NB4 (cell line): ENCODE measurements at regions not wholly inside any gene's neighbourhood (a gene's known extent, or its start where the extent isn't known, plus 50 kb on each side); places are given as distances from the start of the nearest gene placed in this dataset.

Experiments used
- DNase-seq: peaks from one replicate; pipeline ENCODE4 v3.0.0; 2010; ENCODE audit warnings: low read depth
- H3K4me3 ChIP-seq: one replicate; pipeline ENCODE4 v1.5.1; 2011; ENCODE audit warnings: mild to moderate bottlenecking, low read depth, low read length, moderate library complexity
- CTCF ChIP-seq: IDR thresholded peaks from one replicate; pipeline ENCODE4 v1.5.1; 2012; ENCODE audit warnings: low read depth, low read length
- MAX ChIP-seq: IDR thresholded peaks from 2 replicates; pipeline ENCODE4 v1.6.1; 2011; ENCODE audit warnings: low read depth, low read length
- MYC ChIP-seq: IDR thresholded peaks from 2 replicates; pipeline ENCODE4 v1.6.1; 2011; ENCODE audit warnings: low read depth, low read length
- POLR2A ChIP-seq: IDR thresholded peaks from 2 replicates; pipeline ENCODE4 v1.6.1; 2011; ENCODE audit warnings: mild to moderate bottlenecking; ENCODE audit not compliant: insufficient read length; ENCODE audit errors: extremely low read depth

DNA sequence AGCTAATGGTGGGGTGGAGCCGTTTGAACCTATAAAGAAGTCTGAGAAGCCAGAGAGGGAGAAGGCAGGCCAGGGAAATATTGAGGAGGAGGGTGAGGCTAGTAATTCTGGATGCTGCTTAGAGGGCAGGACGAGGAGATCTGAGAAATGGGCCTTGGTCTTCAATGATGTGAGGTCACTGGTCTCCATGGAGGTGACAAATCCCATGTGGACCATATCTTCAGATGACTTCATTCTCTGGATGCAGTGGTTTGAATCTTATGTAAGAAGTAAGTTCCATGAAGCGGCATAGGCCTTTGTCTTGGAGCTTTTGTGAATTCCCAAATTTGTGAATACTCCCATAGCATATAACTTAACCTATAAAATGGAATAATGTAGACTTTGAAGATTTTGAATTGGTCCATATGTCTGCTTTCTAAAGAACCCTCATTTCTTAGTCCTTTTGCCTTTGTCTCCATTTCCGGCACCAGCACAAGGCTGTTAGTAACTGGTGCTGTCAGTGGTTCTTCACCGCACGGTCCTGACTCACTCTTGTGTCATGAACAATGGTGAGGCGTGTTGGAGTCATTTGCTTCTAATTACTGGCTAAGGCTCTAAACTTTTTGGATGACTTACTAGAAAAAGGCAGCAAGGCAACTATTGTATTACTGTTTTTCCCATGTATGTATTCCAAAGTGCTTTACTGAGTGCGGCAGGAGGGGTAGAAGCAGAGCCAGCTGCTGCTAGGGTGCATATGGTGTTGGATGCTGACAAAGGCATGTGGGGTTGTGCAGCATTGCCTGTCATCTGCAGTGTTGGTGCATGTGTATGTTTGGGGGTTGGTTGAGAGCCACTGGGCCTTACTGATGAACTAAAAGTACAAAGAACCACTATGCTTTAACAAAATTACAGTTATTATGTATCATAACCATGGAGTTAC lies 279.3 kb upstream of the C2CD4B start:
- no peak for DNase-seq
- TF ChIP-seq MAX (no peak), POLR2A (no peak), MYC (no peak), CTCF (no peak)
- H3K4me3 ChIP-seq = no peak overlapping the region

DNA sequence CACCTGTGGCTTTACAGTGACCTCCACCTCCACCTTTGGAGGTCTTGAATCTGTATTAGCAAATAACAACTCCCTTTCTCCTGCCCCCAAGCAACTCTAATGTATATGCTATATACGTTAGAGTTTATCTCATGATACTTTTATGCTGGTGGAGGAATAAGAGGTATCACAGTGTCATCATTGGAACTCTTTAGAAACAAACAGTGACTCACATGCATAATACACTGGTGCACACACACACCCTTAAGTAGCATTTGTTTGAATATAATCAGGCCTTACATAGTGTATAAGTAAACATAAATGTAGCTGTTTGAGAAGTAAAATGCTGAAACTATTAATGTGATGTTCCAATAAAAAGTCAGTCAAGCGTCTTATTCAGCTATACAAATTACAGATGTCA lies 280.2 kb upstream of the C2CD4B start:
- no peak for DNase-seq
- H3K4me3 ChIP-seq = no peak overlapping the region
- TF ChIP-seq POLR2A = no peak
- no peak for TF ChIP-seq CTCF
- TF ChIP-seq MYC = no peak
- TF ChIP-seq MAX = no peak

- DNase-seq = no peak
- TF ChIP-seq CTCF (no peak), MAX (no peak), POLR2A (no peak), MYC (no peak)
- H3K4me3 ChIP-seq = no peak overlapping the region
Measured at GRCh38 chr15:62446984-62447383, 281.9 kb upstream of the C2CD4B start.

DNA sequence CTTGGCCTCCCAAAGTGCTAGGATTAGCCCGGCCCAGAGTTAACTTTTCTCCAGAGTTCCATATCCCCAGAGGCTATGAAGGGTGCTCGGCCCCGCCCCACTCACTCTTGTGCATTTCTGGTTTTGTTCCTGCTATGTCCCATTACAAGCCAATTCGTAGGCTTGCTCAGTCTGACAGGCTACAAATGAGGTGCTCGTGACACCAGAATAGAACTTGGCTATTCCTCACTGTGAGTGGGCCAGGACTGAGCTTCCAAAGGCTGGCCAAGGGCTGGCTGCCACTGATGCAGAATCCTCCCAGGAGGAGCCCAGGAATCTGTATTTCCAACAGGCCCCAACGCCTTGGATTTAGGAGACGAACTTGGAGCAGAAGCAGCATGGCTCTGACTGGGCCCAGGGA lies 282.7 kb upstream of the C2CD4B start:
- DNase-seq = no peak
- TF ChIP-seq MYC (no peak), CTCF (no peak), MAX (no peak), POLR2A (no peak)
- no peak overlapping the region for H3K4me3 ChIP-seq

DNA sequence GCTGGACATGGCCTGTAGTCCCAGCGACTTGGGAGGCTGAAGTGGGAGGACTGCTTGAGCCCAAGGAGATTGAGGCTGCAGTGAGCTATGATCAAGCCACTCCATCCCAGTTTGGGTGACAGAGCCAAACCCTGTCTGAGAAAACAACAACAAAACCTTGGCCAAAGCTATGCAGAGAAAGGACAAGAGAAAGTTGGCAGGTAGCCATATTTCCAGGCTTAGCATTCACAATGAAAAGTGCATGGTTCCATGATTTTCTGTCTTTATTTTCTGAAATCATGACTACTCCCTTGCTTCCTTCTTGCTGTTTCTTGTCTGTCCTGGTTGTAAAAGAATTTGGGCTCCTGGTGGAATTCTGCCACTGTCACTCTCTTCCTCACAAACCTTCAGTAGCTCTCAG lies 284.6 kb upstream of the C2CD4B start:
- DNase-seq = no peak
- no peak overlapping the region for H3K4me3 ChIP-seq
- TF ChIP-seq MAX (no peak), CTCF (no peak), POLR2A (no peak), MYC (no peak)
